Type B pancreatic cell (in vitro differentiated cells): ENCODE measurements at regions not wholly inside any gene's neighbourhood (a gene's known extent, or its start where the extent isn't known, plus 50 kb on each side); places are given as distances from the start of the nearest gene placed in this dataset.

ENCODE experiments used
- DNase-seq: peaks from one replicate; pipeline ENCODE4 v3.0.0; 2021; ENCODE audit warnings: mixed read lengths; ENCODE audit not compliant: unreplicated experiment; ENCODE audit errors: extremely low spot score
- H3K27ac Mint-ChIP-seq: 2 replicates; pipeline ENCODE4 v1.8.0; 2021; ENCODE audit warnings: mild to moderate bottlenecking, mixed read lengths
- H3K27me3 Mint-ChIP-seq: 2 replicates; pipeline ENCODE4 v1.8.0; 2021; ENCODE audit warnings: mixed read lengths
- H3K36me3 Mint-ChIP-seq: 2 replicates; pipeline ENCODE4 v1.8.0; 2021; ENCODE audit warnings: mixed read lengths
- H3K4me1 Mint-ChIP-seq: one replicate; pipeline ENCODE4 v1.8.0; 2021; ENCODE audit warnings: mixed read lengths; ENCODE audit not compliant: unreplicated experiment
- H3K4me3 Mint-ChIP-seq: 2 replicates; pipeline ENCODE4 v1.8.0; 2021; ENCODE audit warnings: mild to moderate bottlenecking, mixed read lengths
- H3K9me3 Mint-ChIP-seq: 2 replicates; pipeline ENCODE4 v1.8.0; 2021; ENCODE audit warnings: mixed read lengths
- TF ChIP-seq, protein P1 (sequence below): fragments of 200-600 bp; sonication (generic); conservative IDR thresholded peaks from 2 replicates; pipeline ENCODE4 v1.5.0; 2021; ENCODE audit warnings: antibody characterized with exemption, mild to moderate bottlenecking

GRCh38 chr12:114275932-114276785 lies 129.8 kb downstream of the TBX5 start:
- no peak for DNase-seq
- no peak overlapping the region for H3K4me3 Mint-ChIP-seq
- peaks cover 21% of the 10 kb centered on the region for H3K27me3 Mint-ChIP-seq
- H3K36me3 Mint-ChIP-seq = no peaks in the 10 kb centered on the region
- H3K27ac Mint-ChIP-seq = no peak overlapping the region
- TF ChIP-seq, protein P1, sequence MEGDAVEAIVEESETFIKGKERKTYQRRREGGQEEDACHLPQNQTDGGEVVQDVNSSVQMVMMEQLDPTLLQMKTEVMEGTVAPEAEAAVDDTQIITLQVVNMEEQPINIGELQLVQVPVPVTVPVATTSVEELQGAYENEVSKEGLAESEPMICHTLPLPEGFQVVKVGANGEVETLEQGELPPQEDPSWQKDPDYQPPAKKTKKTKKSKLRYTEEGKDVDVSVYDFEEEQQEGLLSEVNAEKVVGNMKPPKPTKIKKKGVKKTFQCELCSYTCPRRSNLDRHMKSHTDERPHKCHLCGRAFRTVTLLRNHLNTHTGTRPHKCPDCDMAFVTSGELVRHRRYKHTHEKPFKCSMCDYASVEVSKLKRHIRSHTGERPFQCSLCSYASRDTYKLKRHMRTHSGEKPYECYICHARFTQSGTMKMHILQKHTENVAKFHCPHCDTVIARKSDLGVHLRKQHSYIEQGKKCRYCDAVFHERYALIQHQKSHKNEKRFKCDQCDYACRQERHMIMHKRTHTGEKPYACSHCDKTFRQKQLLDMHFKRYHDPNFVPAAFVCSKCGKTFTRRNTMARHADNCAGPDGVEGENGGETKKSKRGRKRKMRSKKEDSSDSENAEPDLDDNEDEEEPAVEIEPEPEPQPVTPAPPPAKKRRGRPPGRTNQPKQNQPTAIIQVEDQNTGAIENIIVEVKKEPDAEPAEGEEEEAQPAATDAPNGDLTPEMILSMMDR = no peak
- H3K4me1 Mint-ChIP-seq = no peaks in the 10 kb centered on the region
- H3K9me3 Mint-ChIP-seq = no peaks in the 10 kb centered on the region

DNA sequence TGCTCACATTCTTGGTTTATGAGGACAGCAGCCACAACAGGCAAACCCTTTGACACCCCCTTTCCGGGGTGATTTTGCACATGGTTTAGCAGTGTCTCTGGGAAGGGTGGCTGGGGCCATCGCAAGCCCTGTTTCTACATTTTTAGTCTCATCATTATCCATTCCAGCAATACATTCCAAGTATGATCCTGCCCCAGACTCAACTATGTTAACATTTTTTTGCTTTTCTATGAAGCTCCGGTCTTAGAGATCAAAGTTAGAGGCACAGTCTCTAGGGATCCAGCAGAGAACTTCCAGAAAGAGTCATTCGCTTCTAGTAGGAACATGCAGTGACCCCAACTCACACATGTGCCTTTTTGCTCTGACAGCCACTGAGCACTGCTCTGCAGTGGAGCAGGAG lies 130.9 kb downstream of the TBX5 start:
- H3K4me3 Mint-ChIP-seq = no peak overlapping the region
- no peaks in the 10 kb centered on the region for H3K36me3 Mint-ChIP-seq
- DNase-seq = no peak
- H3K4me1 Mint-ChIP-seq = no peaks in the 10 kb centered on the region
- no peak overlapping the region for H3K27ac Mint-ChIP-seq
- no peaks in the 10 kb centered on the region for H3K9me3 Mint-ChIP-seq
- TF ChIP-seq, protein P1 = no peak
- peaks cover 29% of the 10 kb centered on the region for H3K27me3 Mint-ChIP-seq

GRCh38 chr12:114274131-114274530 lies 131.8 kb downstream of the TBX5 start:
- TF ChIP-seq, protein P1 = no peak
- Mint-ChIP-seq H3K27me3 (peaks cover 29% of the 10 kb centered on the region), H3K4me1 (no peaks in the 10 kb centered on the region), H3K27ac (no peak overlapping the region), H3K4me3 (no peak overlapping the region), H3K9me3 (no peaks in the 10 kb centered on the region), H3K36me3 (no peaks in the 10 kb centered on the region)
- DNase-seq = no peak

DNA sequence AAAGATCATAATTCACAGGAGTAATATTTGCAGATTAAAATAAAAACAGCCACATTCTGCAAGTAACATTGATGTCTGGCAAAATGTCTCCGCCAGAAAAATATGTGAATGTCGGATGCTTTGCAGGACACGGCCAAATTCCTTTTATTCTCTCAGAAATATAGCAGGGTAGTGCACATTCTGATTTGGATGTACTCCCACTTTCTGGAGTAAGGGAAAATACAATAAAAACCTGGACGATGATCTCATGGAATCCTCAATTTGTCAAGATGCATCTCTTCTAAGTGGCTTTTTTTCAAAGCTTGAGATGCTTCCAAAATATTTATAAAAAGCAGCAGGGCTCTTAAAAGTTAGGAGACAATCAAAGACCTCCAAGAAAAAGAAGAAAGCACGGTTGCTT lies 133.3 kb downstream of the TBX5 start:
- TF ChIP-seq, protein P1 = no peak
- Mint-ChIP-seq H3K36me3 (no peaks in the 10 kb centered on the region), H3K4me3 (no peak overlapping the region), H3K27me3 (peaks cover 33% of the 10 kb centered on the region), H3K9me3 (no peaks in the 10 kb centered on the region), H3K27ac (no peak overlapping the region), H3K4me1 (no peaks in the 10 kb centered on the region)
- DNase-seq = no peak

- H3K4me1 Mint-ChIP-seq = no peaks in the 10 kb centered on the region
- peaks cover 36% of the 10 kb centered on the region for H3K27me3 Mint-ChIP-seq
- no peaks in the 10 kb centered on the region for H3K36me3 Mint-ChIP-seq
- H3K27ac Mint-ChIP-seq = no peak overlapping the region
- DNase-seq = no peak
- TF ChIP-seq, protein P1 = no peak
- no peaks in the 10 kb centered on the region for H3K9me3 Mint-ChIP-seq
- H3K4me3 Mint-ChIP-seq = no peak overlapping the region
These were observed 133.9 kb downstream of the TBX5 start for GRCh38 chr12:114272071-114272470.
